ENCODE measurements at regions not wholly inside any gene's neighbourhood (a gene's known extent, or its start where the extent isn't known, plus 50 kb on each side); places are given as distances from the start of the nearest gene placed in this dataset.

GRCh38 chr2:129865976-129866375 lies 113.5 kb upstream of the RAB6C start:
- no peak overlapping the region for H3K4me3 Mint-ChIP-seq (ENCODE audit: low read depth)
- H3K27me3 Mint-ChIP-seq, result peaks cover under 1% of the 10 kb centered on the region
- no peak for TF ChIP-seq CTCF (IDR thresholded peaks at IDR 0.05; ENCODE audit: unreplicated experiment)
- H3K36me3 Mint-ChIP-seq (ENCODE audit: insufficient read depth), result no peaks in the 10 kb centered on the region
- H3K27ac Mint-ChIP-seq, result no peak overlapping the region
- DNase-seq (ENCODE audit: low spot score, unreplicated experiment), result no peak
- peaks cover 4% of the 10 kb centered on the region for H3K4me1 Mint-ChIP-seq (ENCODE audit: low read depth)
- no peaks in the 10 kb centered on the region for H3K9me3 Mint-ChIP-seq (ENCODE audit: low read depth)

- no peak for TF ChIP-seq CTCF (IDR thresholded peaks at IDR 0.05; ENCODE audit: unreplicated experiment)
- H3K9me3 Mint-ChIP-seq (ENCODE audit: low read depth), result no peaks in the 10 kb centered on the region
- DNase-seq (ENCODE audit: low spot score, unreplicated experiment), result no peak
These were observed 113.1 kb upstream of the RAB6C start for GRCh38 chr2:129866391-129866790.

GRCh38 chr2:129868151-129868550 lies 111.3 kb upstream of the RAB6C start:
- H3K27me3 Mint-ChIP-seq, result no peaks in the 10 kb centered on the region
- no peaks in the 10 kb centered on the region for H3K9me3 Mint-ChIP-seq (ENCODE audit: low read depth)
- no peak overlapping the region for H3K27ac Mint-ChIP-seq
- no peak overlapping the region for H3K4me3 Mint-ChIP-seq (ENCODE audit: low read depth)
- TF ChIP-seq CTCF (IDR thresholded peaks at IDR 0.05; ENCODE audit: unreplicated experiment), result no peak
- H3K4me1 Mint-ChIP-seq (ENCODE audit: low read depth), result peaks cover 5% of the 10 kb centered on the region
- DNase-seq (ENCODE audit: low spot score, unreplicated experiment), result no peak
- no peaks in the 10 kb centered on the region for H3K36me3 Mint-ChIP-seq (ENCODE audit: insufficient read depth)

More at GRCh38 chr2:129866391-129866790, 113.1 kb upstream of the RAB6C start:
- Mint-ChIP-seq H3K4me1 (ENCODE audit: low read depth) (peaks cover 5% of the 10 kb centered on the region), H3K27ac (no peak overlapping the region), H3K4me3 (ENCODE audit: low read depth) (no peak overlapping the region), H3K27me3 (no peaks in the 10 kb centered on the region), H3K36me3 (ENCODE audit: insufficient read depth) (no peaks in the 10 kb centered on the region)

- H3K27ac Mint-ChIP-seq, result peak overlapping the region; percentile 87
- no peaks in the 10 kb centered on the region for H3K36me3 Mint-ChIP-seq (ENCODE audit: insufficient read depth)
- DNase-seq (ENCODE audit: low spot score, unreplicated experiment), result no peak
- H3K4me1 Mint-ChIP-seq (ENCODE audit: low read depth), result peaks cover 5% of the 10 kb centered on the region
- no peaks in the 10 kb centered on the region for H3K9me3 Mint-ChIP-seq (ENCODE audit: low read depth)
- no peak overlapping the region for H3K4me3 Mint-ChIP-seq (ENCODE audit: low read depth)
- H3K27me3 Mint-ChIP-seq, result no peaks in the 10 kb centered on the region
- TF ChIP-seq CTCF (IDR thresholded peaks at IDR 0.05; ENCODE audit: unreplicated experiment), result no peak
These were observed 108.7 kb upstream of the RAB6C start for GRCh38 chr2:129870685-129871241.

- no peak for TF ChIP-seq CTCF (IDR thresholded peaks at IDR 0.05; ENCODE audit: unreplicated experiment)
- no peak overlapping the region for H3K4me3 Mint-ChIP-seq (ENCODE audit: low read depth)
- DNase-seq (ENCODE audit: low spot score, unreplicated experiment), result no peak
- H3K9me3 Mint-ChIP-seq (ENCODE audit: low read depth), result no peaks in the 10 kb centered on the region
- no peaks in the 10 kb centered on the region for H3K27me3 Mint-ChIP-seq
- H3K27ac Mint-ChIP-seq, result no peak overlapping the region
- H3K4me1 Mint-ChIP-seq (ENCODE audit: low read depth), result peaks cover 10% of the 10 kb centered on the region
- no peaks in the 10 kb centered on the region for H3K36me3 Mint-ChIP-seq (ENCODE audit: insufficient read depth)
These were observed 107.0 kb upstream of the RAB6C start for GRCh38 chr2:129872446-129872845.
